ENCODE measurements at regions not wholly inside any gene's neighbourhood (a gene's known extent, or its start where the extent isn't known, plus 50 kb on each side); places are given as distances from the start of the nearest gene placed in this dataset.

DNA sequence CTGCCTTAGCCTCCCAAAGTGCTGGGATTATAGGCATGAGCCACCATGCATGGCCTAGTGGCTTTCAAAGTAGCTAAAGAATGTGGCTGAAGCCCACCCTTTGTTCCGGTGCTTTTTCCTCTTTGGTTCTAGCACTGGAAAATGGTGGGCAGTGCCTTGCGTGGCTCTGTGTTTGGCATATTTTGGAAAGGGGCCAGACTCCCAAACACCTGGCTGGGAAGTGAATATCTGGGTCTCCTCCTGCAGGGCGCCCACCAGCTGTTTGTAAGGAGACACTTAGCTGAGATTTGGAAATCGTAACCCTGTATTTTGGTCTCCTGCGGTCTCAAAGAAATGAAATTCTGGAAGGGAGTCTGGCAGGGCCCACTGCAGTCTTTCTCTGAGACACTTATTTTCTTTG lies 336.4 kb downstream of the IL20RB start:
- Histone ChIP-seq H3K4me1 (replicated peaks in 1 of 2) (no peaks in the 10 kb centered on the region), H3K4me3 (no peak overlapping the region), H3K9me3 (replicated peaks in 1 of 3) (no peaks in the 10 kb centered on the region), H3K27ac (no peak overlapping the region), H3K27me3 (no peaks in the 10 kb centered on the region), H3K36me3 (replicated peaks in 1 of 2) (no peaks in the 10 kb centered on the region)
- intact Hi-C loops (cut with DNase I), result no loop called here
- 72 to 88% (median 86%) methylated on average over 4 to 5 of the region's 5 CpGs for WGBS, 4 donors
- TF ChIP-seq POLR2A (IDR thresholded peaks at IDR 0.05), result no peak
- TF ChIP-seq, protein P1, sequence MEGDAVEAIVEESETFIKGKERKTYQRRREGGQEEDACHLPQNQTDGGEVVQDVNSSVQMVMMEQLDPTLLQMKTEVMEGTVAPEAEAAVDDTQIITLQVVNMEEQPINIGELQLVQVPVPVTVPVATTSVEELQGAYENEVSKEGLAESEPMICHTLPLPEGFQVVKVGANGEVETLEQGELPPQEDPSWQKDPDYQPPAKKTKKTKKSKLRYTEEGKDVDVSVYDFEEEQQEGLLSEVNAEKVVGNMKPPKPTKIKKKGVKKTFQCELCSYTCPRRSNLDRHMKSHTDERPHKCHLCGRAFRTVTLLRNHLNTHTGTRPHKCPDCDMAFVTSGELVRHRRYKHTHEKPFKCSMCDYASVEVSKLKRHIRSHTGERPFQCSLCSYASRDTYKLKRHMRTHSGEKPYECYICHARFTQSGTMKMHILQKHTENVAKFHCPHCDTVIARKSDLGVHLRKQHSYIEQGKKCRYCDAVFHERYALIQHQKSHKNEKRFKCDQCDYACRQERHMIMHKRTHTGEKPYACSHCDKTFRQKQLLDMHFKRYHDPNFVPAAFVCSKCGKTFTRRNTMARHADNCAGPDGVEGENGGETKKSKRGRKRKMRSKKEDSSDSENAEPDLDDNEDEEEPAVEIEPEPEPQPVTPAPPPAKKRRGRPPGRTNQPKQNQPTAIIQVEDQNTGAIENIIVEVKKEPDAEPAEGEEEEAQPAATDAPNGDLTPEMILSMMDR (IDR thresholded peaks at IDR 0.05), result no peak
- no peak for DNase-seq

DNA sequence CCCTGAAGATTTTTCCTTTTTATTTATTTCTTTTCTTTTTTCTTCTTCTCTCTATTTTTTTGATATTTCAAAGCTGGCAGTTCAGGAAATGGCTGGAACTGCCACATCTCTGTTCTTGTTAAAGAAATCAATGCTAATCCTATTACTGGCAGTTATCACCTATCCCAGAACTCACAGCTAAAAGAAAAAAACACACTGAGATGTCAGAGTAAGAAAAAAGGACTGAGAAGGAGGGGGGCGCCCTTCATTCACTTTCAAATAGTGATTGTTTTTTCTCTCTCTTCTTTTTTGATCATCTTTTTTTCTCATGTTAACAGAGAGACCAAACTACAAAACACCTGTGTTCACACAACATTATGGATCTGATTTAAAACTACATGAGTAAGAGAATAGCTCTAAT lies 337.1 kb downstream of the IL20RB start:
- no peak for TF ChIP-seq POLR2A (IDR thresholded peaks at IDR 0.05)
- TF ChIP-seq, protein P1 (IDR thresholded peaks at IDR 0.05), result no peak
- H3K27me3 ChIP-seq, result no peaks in the 10 kb centered on the region
- DNase-seq, result no peak

DNA sequence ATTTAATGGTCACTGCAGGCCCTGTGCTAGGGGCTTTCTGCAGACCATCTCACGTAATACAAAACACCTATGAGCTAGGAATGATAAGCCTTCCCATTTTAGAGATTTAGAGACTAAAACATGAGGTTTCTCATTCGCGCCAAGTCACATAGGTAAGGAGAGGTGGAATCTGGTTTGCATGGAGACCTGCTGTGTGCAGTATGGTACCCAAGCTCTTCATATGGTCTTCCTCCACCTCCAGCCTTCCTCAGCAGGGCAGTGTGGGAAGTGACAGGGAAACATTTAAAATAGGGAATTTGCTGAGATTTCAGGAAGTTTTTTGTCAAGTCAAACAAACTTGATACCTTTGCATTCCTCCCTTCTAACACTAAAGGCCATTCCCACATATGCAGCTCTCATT lies 337.6 kb downstream of the IL20RB start:
- no peaks in the 10 kb centered on the region for H3K9me3 ChIP-seq (replicated peaks in 1 of 3)
- H3K27ac ChIP-seq, result no peak overlapping the region
- no peaks in the 10 kb centered on the region for H3K27me3 ChIP-seq
- H3K4me1 ChIP-seq (replicated peaks in 1 of 2), result no peaks in the 10 kb centered on the region
- no peak for DNase-seq
- no peaks in the 10 kb centered on the region for H3K36me3 ChIP-seq (replicated peaks in 1 of 2)
- WGBS, 4 donors, result 83 to 91% (median 90%) methylated on average over 3 of the region's 3 CpGs
- no peak overlapping the region for H3K4me3 ChIP-seq
- intact Hi-C loops (cut with DNase I), result no loop called here
- TF ChIP-seq POLR2A (IDR thresholded peaks at IDR 0.05), result no peak
- TF ChIP-seq, protein P1 (IDR thresholded peaks at IDR 0.05), result no peak

More for the DNA sequence above, 337.1 kb downstream of the IL20RB start:
- Histone ChIP-seq H3K4me1 (replicated peaks in 1 of 2) (no peaks in the 10 kb centered on the region), H3K4me3 (no peak overlapping the region), H3K27ac (no peak overlapping the region), H3K9me3 (replicated peaks in 1 of 3) (no peaks in the 10 kb centered on the region), H3K36me3 (replicated peaks in 1 of 2) (no peaks in the 10 kb centered on the region)
- WGBS, 4 donors, result 54 to 59% (median 56%) methylated on average over 1 of the region's 1 CpG
- intact Hi-C loops (cut with DNase I), result no loop called here

DNA sequence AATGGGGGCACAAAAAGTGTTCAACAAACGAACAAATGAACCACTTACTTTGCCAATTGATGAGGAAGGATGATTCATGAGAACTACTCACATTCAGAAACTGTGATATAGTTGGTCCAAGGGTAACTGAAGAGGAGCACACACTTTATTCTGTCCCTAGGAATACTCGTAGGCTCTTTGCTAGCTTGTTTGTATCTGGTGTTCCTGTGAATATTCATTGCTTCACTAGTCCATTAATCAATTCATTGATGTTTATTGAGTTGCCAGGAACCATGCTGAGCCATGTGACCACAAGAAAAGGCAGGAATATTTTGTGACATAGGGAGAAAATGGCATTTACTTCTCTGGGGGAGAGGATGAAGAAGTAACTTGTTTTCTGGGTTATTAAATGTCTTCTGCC lies 338.3 kb downstream of the IL20RB start:
- Histone ChIP-seq H3K9me3 (replicated peaks in 1 of 3) (no peaks in the 10 kb centered on the region), H3K27ac (no peak overlapping the region), H3K36me3 (replicated peaks in 1 of 2) (no peaks in the 10 kb centered on the region), H3K4me3 (no peak overlapping the region), H3K27me3 (no peaks in the 10 kb centered on the region), H3K4me1 (replicated peaks in 1 of 2) (no peaks in the 10 kb centered on the region)
- TF ChIP-seq, protein P1 (IDR thresholded peaks at IDR 0.05), result no peak
- TF ChIP-seq POLR2A (IDR thresholded peaks at IDR 0.05), result no peak
- WGBS, 4 donors, result 57 to 73% (median 71%) methylated on average over 2 of the region's 2 CpGs
- intact Hi-C loops (cut with DNase I), result no loop called here
- DNase-seq, result no peak
